ENCODE measurements at regions not wholly inside any gene's neighbourhood (a gene's known extent, or its start where the extent isn't known, plus 50 kb on each side); places are given as distances from the start of the nearest gene placed in this dataset.

DNA sequence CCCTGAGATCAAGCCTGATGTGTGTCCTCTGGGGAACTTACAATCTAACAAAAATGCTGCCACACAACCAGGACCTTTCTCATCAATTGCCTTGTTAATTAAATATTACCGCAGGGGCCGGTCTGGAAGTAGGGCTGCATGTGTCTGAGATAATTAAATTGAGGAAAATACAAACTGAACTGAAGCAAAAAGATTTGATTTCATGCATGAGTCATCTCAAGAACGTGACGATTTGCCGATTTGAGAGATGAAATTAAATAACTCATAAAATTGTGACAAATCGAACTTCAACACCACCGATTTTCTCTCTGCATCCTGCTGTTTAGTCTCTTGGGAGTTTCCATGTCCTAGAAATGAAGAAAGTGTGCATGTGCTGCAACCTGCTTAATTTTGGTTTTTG lies 94.6 kb upstream of the DAAM1 start:
- intact Hi-C loops (cut with DNase I), result no loop called here
- FAIRE-seq (no peak), DNase-seq (no peak)
- Histone ChIP-seq H3K4me1 (ENCODE audit: control insufficient read depth in 2 of 3, insufficient read depth in 2 of 3, low read depth in 1 of 3, low read length in 3 of 3) (no peaks in the 10 kb centered on the region), H3K4me3 (ENCODE audit: low read length in 3 of 3) (no peak overlapping the region), H3K9ac (ENCODE audit: low read length in 3 of 3) (no peak overlapping the region), H3K36me3 (ENCODE audit: control insufficient read depth in 2 of 3, insufficient read depth in 3 of 3, low read length in 3 of 3) (no peaks in the 10 kb centered on the region), H3K27me3 (ENCODE audit: control insufficient read depth, insufficient read depth, low read length) (no peaks in the 10 kb centered on the region), H3K9me3 (ENCODE audit: control insufficient read depth in 2 of 3, insufficient read depth in 1 of 3, low read length in 3 of 3) (no peaks in the 10 kb centered on the region), H3K27ac (ENCODE audit: low read depth in 2 of 2, low read length in 2 of 2) (no peak overlapping the region)
- TF ChIP-seq, protein P1, sequence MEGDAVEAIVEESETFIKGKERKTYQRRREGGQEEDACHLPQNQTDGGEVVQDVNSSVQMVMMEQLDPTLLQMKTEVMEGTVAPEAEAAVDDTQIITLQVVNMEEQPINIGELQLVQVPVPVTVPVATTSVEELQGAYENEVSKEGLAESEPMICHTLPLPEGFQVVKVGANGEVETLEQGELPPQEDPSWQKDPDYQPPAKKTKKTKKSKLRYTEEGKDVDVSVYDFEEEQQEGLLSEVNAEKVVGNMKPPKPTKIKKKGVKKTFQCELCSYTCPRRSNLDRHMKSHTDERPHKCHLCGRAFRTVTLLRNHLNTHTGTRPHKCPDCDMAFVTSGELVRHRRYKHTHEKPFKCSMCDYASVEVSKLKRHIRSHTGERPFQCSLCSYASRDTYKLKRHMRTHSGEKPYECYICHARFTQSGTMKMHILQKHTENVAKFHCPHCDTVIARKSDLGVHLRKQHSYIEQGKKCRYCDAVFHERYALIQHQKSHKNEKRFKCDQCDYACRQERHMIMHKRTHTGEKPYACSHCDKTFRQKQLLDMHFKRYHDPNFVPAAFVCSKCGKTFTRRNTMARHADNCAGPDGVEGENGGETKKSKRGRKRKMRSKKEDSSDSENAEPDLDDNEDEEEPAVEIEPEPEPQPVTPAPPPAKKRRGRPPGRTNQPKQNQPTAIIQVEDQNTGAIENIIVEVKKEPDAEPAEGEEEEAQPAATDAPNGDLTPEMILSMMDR (IDR thresholded peaks at IDR 0.05; ENCODE audit: borderline replicate concordance, extremely low read depth, insufficient read depth), result no peak

- no peak overlapping the region for H3K9ac ChIP-seq (ENCODE audit: low read length in 3 of 3)
- no peaks in the 10 kb centered on the region for H3K4me1 ChIP-seq (ENCODE audit: control insufficient read depth in 2 of 3, insufficient read depth in 2 of 3, low read depth in 1 of 3, low read length in 3 of 3)
- no peaks in the 10 kb centered on the region for H3K9me3 ChIP-seq (ENCODE audit: control insufficient read depth in 2 of 3, insufficient read depth in 1 of 3, low read length in 3 of 3)
- H3K36me3 ChIP-seq (ENCODE audit: control insufficient read depth in 2 of 3, insufficient read depth in 3 of 3, low read length in 3 of 3), result no peaks in the 10 kb centered on the region
- H3K27me3 ChIP-seq (ENCODE audit: control insufficient read depth, insufficient read depth, low read length), result no peaks in the 10 kb centered on the region
- TF ChIP-seq, protein P1 (IDR thresholded peaks at IDR 0.05; ENCODE audit: borderline replicate concordance, extremely low read depth, insufficient read depth), result no peak
- DNase-seq (no peak), FAIRE-seq (no peak)
- no peak overlapping the region for H3K27ac ChIP-seq (ENCODE audit: low read depth in 2 of 2, low read length in 2 of 2)
- intact Hi-C loops (cut with DNase I), result no loop called here
- no peak overlapping the region for H3K4me3 ChIP-seq (ENCODE audit: low read length in 3 of 3)
These were observed 92.2 kb upstream of the DAAM1 start for GRCh38 chr14:59096303-59096702.

DNA sequence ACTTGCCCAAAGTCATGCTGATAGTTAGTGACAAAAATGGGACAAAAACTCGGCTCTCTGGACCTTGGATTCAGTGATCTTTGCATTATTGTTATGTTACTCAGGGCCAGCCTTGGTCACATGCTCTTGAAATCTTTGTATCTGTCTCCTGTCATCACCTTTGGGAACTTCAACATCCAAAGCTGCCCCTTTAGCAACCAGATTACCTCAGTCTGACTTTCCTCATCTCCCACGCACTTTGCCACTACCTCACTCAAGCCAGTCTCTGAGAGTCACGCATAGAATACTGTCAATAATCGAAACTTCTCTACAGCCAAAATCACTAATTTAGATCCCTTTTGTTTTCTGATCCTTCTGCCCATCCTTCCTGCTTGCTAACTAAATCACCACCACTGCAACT lies 90.8 kb upstream of the DAAM1 start:
- Histone ChIP-seq H3K4me3 (ENCODE audit: low read length in 3 of 3) (no peak overlapping the region), H3K27me3 (ENCODE audit: control insufficient read depth, insufficient read depth, low read length) (no peaks in the 10 kb centered on the region), H3K9me3 (ENCODE audit: control insufficient read depth in 2 of 3, insufficient read depth in 1 of 3, low read length in 3 of 3) (no peaks in the 10 kb centered on the region), H3K4me1 (ENCODE audit: control insufficient read depth in 2 of 3, insufficient read depth in 2 of 3, low read depth in 1 of 3, low read length in 3 of 3) (no peaks in the 10 kb centered on the region), H3K36me3 (ENCODE audit: control insufficient read depth in 2 of 3, insufficient read depth in 3 of 3, low read length in 3 of 3) (no peaks in the 10 kb centered on the region), H3K27ac (ENCODE audit: low read depth in 2 of 2, low read length in 2 of 2) (no peak overlapping the region), H3K9ac (ENCODE audit: low read length in 3 of 3) (no peak overlapping the region)
- intact Hi-C loops (cut with DNase I), result no loop called here
- DNase-seq, result no peak
- TF ChIP-seq, protein P1 (IDR thresholded peaks at IDR 0.05; ENCODE audit: borderline replicate concordance, extremely low read depth, insufficient read depth), result no peak
- FAIRE-seq, result no peak

- no peak for FAIRE-seq
- Histone ChIP-seq H3K27me3 (ENCODE audit: control insufficient read depth, insufficient read depth, low read length) (no peaks in the 10 kb centered on the region), H3K9me3 (ENCODE audit: control insufficient read depth in 2 of 3, insufficient read depth in 1 of 3, low read length in 3 of 3) (no peaks in the 10 kb centered on the region), H3K36me3 (ENCODE audit: control insufficient read depth in 2 of 3, insufficient read depth in 3 of 3, low read length in 3 of 3) (no peaks in the 10 kb centered on the region), H3K4me3 (ENCODE audit: low read length in 3 of 3) (no peak overlapping the region), H3K4me1 (ENCODE audit: control insufficient read depth in 2 of 3, insufficient read depth in 2 of 3, low read depth in 1 of 3, low read length in 3 of 3) (no peaks in the 10 kb centered on the region), H3K27ac (ENCODE audit: low read depth in 2 of 2, low read length in 2 of 2) (no peak overlapping the region), H3K9ac (ENCODE audit: low read length in 3 of 3) (no peak overlapping the region)
- intact Hi-C loops (cut with DNase I), result no loop called here
- DNase-seq, result no peak
- TF ChIP-seq, protein P1 (IDR thresholded peaks at IDR 0.05; ENCODE audit: borderline replicate concordance, extremely low read depth, insufficient read depth), result no peak
These were observed 90.1 kb upstream of the DAAM1 start for GRCh38 chr14:59098377-59098776.

Measured in kidney (tissue), 13 donors.